Midbrain (tissue), 1 donor: ENCODE measurements at regions not wholly inside any gene's neighbourhood (a gene's known extent, or its start where the extent isn't known, plus 50 kb on each side); places are given as distances from the start of the nearest gene placed in this dataset.
"Not testable (repeated sequence)": the region's sequence is repeated elsewhere in the genome, so short reads cannot be mapped to it uniquely, and the experiment has no call there.

Experiments
- DNase-seq: peaks from one replicate; lab custom pipeline; 2025; lab: John Stamatoyannopoulos, UW

DNA sequence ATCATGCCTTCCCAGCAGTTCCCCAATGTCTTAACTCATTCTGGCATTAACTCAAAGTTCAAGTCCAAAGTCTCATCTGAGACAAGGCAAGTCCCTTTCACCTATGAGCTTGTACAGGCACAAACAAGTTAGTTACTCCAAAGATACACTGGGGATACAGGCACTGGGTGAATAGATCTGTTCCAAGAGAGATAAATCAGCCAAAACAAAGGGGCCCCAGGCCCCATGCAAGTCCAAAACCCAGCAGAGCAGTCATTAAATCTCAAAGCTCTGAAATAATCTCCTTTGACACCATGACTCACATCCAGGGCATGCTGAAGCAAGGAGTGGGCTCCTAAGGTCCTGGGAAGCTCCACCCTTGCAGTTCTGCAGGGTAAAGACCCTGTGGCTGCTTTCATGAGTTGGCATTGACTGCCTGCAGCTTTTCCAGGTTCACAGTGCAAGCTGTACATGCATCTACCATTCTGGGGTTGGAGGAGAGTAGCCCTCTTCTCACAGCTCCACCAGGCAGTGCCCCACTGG lies 332.2 kb upstream of the KIF2B start:
- no peak for DNase-seq

DNA sequence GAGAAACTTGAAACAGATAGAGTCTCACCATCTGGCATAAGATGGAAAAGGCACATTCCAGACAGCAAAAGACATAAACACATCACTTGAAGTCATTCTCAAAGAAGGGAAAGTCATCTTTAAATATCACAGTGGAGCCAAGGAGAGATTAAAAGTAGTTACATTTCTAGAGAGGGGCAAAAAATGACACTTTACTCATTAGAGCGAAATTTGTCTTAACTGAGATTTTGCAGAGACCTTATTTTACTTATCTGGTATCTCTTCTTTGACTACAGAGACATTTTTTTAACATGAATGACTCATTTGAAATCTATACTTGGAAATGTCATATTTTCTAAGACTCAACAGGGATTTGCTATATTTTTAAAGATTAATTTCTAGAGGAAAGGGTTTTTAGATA lies 339.0 kb upstream of the KIF2B start:
- no peak for DNase-seq

DNA sequence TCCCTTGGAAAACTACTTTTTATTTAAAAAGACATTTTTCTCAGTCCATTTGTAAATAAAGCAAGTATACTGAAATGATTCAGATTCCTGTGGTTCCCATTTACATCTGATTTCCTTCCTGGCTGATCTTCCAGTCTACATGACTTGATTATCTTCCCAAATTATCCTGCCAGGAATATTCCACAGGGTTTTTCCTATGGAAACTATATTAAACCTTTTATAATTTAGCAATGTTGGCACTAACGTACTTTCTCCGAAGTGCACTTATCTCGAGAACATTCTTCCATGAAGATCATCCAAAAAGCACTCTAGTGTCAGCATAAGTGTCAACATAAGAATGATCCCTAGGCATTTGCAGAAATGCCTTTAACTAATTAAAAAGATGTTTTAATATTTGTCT lies 347.7 kb upstream of the KIF2B start:
- no peak for DNase-seq

DNA sequence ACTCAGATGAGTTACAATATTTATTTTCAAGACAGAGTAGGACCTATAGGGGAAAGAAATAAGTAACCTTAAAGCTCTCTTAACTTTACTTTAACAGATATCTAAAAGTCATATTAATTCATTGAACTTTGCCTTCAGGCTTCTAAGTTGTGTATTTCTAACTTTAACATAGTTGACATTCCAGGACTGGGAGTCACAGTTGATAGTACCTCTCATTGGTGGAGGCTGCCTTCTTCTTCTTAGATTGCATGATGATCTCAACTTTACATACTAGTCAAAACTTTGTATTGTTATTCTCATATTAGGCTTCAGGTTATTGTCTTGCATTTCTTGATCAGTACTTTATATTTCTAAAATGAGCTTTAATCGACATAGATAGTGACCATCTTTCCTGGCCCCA lies 350.1 kb upstream of the KIF2B start:
- DNase-seq, result no peak

DNA sequence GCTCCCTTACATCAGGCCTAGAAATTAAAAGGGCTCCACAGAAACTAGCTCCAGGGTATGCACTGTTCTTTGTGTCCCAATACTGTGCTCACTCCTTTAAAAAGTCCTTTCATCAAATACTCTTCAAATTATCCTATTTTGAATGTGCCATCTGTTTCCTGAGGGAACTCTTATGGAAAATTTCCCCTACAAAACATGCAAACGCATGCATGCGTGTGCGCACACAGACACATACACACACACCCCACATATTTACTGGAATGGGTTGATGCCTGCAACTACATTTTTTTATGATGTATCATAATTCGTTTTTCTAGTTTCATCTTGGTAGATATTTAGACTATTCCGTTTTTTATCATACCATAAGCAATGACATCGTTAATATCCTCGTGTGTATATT lies 351.2 kb upstream of the KIF2B start:
- no peak for DNase-seq

DNA sequence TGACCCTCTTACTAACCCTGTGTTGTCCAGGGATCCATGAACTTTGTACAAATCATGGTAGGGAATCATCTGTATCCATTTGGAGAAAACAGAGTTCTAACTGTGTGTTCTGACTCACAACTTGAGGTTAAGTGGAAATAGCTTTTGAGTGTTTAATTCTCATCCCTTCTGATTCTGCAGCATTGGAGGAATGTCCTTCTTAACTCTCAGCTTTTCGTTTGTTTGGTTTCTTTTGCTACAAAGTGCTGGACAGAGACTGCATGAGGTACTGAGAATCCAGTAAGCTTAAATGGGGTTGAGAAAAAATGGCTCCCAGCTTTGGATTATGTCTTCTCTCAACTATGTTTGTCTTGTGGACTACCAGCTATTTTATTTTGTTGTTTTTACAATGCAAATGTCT lies 352.1 kb upstream of the KIF2B start:
- DNase-seq, result no peak

DNA sequence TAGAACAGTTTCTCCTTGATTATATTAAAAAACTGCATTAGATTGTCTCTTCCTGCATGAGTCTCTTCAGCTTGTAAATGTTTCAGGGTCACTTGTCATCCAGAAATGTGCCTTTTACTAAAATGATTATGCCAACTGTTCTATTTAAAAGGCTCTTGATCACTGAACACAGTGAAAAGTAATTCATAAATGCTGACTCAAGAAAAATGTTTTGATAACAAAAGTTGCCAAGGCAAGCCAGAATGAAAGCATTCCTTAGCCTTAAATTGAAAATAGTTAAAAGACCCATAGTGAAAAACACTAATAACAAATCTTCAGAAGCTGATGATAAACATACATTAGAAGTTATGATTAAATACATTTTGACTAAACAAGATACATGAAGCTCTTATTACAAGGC lies 356.0 kb upstream of the KIF2B start:
- no peak for DNase-seq

DNA sequence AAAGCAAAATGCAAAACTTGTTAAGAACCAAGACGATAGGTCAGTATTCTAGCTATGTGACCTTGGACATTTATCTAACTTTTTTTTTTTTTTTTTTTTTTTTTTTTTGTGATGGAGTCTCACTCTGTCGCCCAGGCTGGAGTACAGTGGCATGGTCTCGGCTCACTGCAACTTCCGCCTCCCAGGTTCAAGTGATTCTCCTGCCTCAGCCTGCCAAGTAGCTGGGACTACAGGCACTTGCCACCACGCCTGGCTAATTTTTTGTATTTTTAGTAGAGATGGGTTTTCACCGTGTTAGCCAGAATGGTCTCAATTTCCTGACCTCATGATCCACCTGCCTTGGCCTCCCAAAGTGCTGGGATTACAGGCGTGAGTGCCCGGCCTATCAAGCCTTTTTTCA lies 358.3 kb upstream of the KIF2B start:
- DNase-seq, result not testable (repeated sequence)

DNA sequence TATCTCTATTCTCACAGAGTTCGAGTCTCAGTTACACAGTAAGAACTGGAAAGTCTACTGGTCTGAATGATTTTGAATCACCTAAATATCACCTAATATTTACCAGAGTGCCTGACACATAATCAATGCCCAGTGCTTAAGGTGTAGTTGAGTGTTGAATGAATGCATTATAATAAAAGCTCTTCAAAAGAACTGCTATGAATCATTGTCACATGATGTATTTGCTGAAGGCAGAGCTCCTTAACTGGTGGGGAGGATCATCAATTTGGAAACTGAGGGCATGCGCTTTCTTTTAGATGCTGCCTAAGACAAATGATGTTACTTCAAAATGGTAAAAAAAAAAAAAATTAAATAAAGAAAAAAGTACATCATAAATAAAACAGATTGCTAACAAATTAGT lies 359.4 kb upstream of the KIF2B start:
- no peak for DNase-seq

DNA sequence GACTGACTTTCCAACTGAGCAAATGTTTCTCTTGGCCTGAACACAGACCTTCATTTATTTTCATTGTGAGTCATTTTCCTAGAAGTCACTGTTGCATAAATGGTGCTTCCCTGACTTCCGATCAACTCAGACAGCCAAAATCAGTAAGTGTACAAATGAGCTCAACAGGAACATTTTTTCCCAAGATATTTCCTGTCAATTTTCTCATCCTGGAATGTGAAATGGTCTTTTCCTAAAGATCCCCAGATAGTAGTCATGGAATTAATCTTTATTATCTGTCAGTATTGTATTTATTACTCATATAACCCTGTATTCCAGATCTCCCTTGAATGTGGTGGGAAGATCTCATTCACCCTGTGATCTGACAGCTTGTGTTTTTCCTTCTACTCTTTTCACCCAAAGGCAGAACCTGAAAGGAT lies 360.3 kb upstream of the KIF2B start:
- DNase-seq, result no peak

DNA sequence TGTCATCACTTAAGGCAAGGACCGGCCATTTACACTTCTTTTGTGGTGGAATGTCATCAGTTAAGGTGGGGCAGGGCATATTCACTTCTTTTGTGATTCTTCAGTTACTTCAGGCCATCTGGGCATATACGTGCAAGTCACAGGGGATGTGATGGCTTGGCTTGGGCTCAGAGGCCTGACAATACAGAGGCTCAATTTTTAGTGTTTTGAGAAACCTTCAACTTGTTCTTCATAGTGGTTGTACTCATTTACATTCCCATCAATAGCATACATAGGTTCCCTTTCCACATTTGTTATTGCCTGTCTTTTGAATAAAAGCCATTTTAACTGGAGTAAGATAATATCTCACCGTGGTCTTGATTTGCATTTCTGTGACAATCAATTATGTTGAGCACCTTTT lies 366.8 kb upstream of the KIF2B start:
- DNase-seq, result not testable (repeated sequence)

DNA sequence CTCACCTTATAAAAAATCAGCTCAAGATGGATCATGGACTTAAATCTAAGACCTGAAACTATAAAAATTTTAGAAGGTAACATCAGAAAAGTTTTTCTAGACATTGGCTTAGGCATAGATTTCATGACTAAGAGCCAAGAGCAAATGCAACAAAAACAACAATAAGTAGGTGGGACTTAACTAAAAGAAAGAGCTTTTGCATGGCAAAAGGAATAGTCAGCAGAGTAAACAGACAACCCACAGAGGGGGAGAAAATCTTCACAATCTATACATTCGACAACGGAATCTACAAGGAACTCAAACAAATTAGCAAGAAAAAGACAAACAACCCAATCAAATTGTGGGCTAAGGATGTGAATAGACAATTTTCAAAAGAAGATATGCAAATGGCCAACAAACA lies 368.4 kb upstream of the KIF2B start:
- DNase-seq, result no peak

DNA sequence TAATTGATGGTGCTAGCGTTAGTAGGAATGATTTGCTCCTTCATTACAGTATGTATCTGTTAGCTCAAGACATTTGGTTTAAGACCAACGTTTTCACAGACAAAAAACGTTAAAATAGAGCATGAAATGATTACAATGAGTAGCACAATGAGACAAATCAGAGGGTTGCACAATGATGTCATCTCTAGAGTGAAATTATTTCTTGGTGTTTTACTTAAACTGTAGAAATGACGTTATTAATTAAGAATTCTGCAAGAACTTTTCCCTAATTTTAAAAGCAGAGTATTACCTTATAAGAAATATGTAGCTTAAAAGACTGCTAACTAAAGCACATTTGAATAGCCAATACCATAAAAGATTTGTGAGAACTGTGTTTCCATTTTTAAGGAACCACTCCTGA lies 373.4 kb upstream of the KIF2B start:
- no peak for DNase-seq

DNA sequence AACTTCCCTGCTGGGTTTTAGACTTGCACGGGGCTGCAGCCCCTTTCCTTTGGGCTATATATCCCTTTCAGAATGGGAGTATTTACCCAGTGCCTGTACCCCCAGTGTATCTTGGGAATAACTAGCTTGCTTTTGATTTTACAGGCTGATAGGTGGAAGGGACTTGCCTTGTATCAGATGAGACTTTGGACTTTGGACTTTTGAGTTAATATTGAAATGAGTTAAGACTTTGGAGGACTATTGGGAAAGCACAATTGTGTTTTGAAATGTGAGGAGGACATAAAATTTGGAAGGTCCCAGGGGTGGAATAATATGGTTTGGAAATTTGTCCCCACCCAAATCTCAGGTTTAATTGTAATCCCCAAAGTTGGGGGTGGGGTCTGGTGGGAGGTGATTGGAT lies 393.8 kb upstream of the KIF2B start:
- no peak for DNase-seq

DNA sequence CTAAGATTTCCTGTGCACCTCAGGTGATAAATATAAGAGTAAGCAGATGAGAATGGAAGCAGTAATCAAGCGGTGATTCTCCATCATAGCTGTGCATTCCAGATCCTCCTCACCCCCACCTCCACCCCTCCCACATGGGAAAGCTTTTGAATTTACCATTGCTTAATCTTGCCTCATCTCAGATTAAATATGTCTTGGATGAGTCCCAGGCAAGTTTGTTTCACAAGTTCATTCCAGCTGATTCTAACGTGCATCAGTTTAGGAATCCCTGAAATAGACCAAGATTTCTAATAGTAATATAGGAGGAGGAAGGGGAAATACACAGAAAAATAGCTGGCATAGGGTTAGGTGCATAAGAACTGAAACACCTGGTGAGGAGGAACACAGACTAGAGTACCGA lies 396.2 kb upstream of the KIF2B start:
- no peak for DNase-seq

DNA sequence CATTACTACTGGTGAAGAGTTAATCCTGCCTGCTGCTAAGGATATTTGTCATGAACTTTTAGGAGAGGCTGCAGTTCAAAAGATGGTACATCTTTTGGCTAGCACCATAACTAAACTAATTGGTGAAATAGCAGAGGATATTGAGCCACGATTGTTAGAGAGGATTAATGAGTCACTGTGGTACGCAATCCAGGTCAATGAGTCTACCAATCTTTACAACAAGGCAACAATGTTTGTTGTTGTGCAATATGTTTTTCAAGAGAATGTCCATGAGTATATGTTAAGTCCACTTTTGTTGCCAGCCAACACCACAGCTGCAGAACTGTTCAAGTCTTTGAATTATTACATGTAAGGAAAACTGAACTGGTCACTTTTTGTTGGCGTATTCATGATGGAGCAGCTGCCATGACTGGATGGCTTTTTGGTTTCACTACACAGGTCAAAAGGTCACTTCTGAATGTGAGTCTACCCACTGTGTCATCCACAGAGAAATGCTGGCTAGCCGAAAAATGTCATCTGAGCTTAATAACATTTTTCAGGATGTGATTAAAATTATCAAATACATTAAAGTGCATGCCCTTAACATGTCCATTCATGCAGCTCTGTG lies 402.6 kb upstream of the KIF2B start:
- DNase-seq, result no peak

DNA sequence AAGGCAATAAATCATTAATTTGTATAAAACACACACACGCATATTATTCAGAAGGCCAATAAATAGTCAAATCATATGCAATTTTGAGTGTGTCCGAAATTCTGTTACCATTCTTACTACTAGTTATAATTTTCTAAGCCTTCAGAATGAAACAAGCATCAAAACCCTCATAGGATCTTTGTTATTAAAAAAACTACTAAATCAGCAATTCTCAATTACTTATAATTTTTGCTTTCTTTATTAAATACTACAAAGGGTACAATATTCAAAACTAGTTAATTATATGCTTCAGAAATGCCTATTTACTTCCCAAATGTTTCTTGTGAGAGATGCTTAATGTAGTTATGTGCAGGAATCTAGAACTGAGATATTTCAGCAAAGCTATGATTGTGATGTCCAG lies 413.1 kb upstream of the KIF2B start:
- no peak for DNase-seq

DNA sequence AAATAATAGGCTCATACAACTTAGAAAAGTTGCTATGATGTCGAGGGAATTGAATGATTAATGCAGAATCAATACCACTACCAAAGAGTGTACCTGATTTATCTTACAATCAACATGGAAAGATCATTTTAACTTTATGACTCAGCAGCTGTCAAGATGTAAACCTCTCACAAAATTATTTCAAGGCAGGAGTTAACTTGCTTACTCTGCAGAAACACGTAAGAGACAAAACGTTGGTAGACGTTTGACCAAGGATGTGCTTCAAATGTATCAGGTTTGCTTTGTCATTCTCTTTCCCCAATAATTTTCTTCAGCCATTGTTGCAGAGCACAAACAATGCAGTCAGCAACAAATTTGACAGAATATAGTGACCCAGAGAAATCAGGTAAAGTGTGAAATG lies 415.8 kb upstream of the KIF2B start:
- no peak for DNase-seq

DNA sequence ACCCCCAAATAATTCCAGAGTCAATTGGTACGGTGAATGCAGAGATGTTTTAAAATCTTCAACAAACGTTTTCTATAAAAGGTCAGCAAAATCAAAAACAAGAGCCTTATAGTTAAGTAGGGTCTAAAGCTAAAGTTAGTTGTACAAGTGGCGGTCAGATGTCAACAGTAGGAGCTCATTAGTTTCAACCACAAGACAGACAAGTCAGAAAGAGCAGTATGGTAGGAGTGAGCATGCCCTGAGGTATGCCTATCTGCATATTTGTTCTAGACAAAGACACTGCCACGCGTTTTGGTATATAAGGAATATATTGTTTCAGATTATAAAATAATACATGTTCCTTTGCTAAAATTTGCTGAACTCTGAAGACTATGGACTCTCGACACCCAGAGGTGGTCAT lies 431.5 kb upstream of the KIF2B start:
- no peak for DNase-seq

DNA sequence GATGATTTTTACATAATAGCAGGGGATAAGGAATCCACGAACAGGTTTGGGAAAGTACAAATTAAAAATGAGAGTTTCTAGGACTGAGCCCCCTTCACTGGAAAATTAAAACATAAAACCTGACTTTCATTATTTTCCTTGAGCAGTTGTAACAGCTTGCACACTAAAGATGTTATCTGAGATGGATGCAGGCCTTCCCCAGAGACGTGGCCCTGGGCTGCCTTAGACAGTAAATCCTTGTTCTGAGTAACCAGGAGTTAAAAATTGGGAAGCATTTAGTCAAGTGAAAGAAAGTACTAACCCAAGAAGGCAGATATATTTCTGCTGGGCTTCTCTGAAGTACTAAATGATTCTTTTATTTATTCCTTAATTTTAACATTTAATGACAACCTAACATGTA lies 432.2 kb upstream of the KIF2B start:
- no peak for DNase-seq

DNA sequence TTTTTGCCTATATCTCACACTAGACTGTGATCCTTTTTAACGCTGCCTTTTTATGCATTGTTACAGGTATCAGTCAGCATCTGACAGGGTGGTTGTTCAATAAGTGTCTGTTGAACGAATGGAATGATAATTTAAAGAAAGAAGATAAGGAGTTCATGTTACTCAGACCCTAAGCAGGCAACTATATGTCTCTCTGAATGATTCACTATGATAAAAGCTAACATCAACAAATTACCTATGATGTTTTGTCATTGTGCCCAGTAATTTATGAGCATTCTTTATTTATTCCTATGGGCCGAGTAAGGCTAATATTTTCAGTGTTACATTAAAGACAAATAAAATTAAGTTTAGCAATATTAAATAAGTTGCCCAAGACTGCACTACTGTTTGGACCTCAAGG lies 435.0 kb upstream of the KIF2B start:
- DNase-seq, result no peak

DNA sequence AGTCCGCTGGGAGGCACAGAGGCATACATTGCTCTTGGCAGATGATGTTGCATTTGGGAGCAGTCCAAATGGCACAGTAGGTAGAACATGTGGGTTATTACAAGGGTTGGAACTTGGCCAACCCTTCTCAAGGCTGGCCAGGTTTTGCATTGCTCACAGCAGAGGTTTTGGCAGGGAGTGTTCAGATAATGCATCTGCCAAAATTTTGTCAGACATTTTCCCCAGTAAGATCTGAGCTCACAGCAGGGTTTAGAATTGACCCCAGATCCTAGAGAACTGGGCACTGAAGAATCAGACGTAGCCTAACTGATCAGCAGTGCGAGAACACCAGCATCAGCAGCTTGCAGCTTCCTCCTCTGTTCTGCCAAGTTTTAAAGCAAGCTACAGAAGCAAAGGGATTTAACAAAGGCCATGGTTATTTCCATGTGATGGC lies 468.8 kb upstream of the KIF2B start:
- DNase-seq, result peak; percentile 13

DNA sequence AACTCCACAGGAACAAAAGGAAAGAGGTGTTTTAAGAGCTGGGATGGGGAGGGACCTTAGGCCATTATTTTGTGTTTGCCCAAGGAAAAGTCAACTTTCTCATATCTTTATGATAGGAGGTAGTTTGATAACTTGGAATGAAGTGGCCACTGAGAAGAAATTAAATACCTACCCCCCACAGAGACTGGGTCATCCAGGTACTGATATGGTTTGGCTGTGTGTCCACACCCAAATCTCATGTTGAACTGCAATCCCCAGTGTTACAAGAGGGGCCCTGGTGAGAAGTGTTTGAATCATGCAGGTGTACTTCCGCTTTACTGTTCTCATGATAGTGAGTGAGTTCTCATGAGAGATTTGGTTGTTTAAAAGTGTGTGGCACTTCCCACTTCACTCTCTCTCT lies 477.9 kb upstream of the KIF2B start:
- no peak for DNase-seq

DNA sequence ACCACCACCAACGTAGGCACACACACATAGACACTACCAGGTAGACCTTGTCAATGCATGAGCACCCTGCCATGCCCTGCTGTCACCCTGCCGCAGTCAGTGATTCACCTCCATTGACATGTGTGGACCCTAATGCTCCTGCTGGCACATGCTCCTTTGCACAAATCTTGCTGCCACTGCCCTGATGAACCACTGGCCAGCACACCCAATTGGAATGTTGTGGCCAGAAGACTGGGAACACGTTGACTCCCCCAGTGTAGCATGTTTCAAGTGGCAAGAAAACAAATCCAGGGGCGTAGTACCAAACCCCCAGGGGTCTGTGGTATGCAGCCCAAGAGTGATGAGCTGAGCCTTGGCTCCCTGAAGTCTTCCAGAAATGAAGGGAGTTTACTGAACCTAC lies 486.4 kb upstream of the KIF2B start:
- no peak for DNase-seq

DNA sequence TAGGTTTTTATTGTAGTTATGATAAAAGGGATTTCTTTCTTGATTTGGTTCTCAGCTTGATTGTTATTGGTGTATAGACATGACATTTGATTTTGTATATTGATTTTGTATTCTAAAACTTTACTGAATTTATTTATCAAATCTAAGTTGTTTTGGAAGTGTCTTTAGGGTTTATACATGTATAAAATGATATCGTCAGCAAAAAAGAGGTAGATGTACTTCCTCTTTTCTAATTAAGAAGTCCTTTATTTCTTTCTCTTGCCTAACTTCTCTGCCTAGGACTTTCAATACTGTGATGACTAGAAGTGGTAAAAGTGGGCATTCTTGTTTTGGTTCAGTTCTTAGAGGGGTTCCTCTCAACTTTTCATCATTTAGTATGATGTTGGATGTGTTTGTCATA lies 487.3 kb upstream of the KIF2B start:
- DNase-seq, result no peak
